A549 (cell line): ENCODE measurements at regions not wholly inside any gene's neighbourhood (a gene's known extent, or its start where the extent isn't known, plus 50 kb on each side); places are given as distances from the start of the nearest gene placed in this dataset.

Experiments used
- ATAC-seq, 2 experiments: fragments of 200-7000 bp in 1 of 2; fragments of >200 bp in 1 of 2; cut with Nextera tagmentation in 1 of 2; cut with Tn5 transposase in 1 of 2; 3 replicates each; pipeline versions ENCODE4 v1.8.0 to v1.9.1; 2018 to 2020; ENCODE audit warnings: mild to moderate bottlenecking in 1 of 2, moderate library complexity in 1 of 2
- CTCF ChIA-PET: fragments of 300-600 bp; sonication (Branson Sonifier 250); formaldehyde crosslinking; extraction: SDS; loops from one replicate; lab custom pipeline; 2021; ENCODE audit warnings: antibody characterized with exemption, inconsistent platforms; lab: Yijun Ruan, JAX
- POLR2A ChIA-PET: fragments of 350-600 bp; formaldehyde crosslinking; extraction: SDS; loops from one replicate; lab custom pipeline; 2021; ENCODE audit warnings: antibody characterized with exemption, inconsistent platforms; lab: Yijun Ruan, JAX
- DNase-seq, 2 experiments: peaks; one replicate each; pipeline versions ENCODE4 v3.0.0 to v3.0.0-alpha.2; 2011 to 2016; ENCODE audit warnings: low read depth in 1 of 2, low spot score in 1 of 2
- FAIRE-seq: peaks from 2 replicates; lab custom pipeline; 2011; peaks lifted over from hg19 to GRCh38; lab: Jason Lieb, UNC
- H3K27ac ChIP-seq, 2 experiments: fragments of >200 bp; sonication (Bioruptor Twin); formaldehyde crosslinking; 3 replicates each; pipeline ENCODE4 v1.5.1; 2016 to 2017
- H3K4me1 ChIP-seq: fragments of >200 bp; sonication (Bioruptor Twin); formaldehyde crosslinking; 3 replicates; pipeline ENCODE4 v1.6.1; 2016
- H3K4me2 ChIP-seq: fragments of >200 bp; sonication (Bioruptor Twin); formaldehyde crosslinking; 3 replicates; pipeline ENCODE4 v1.6.1; 2016
- H3K4me3 ChIP-seq: fragments of >200 bp; sonication (Bioruptor Twin); formaldehyde crosslinking; 3 replicates; pipeline ENCODE4 v1.5.1; 2016
- H3K9me3 ChIP-seq: fragments of >200 bp; sonication (Bioruptor Twin); formaldehyde crosslinking; 3 replicates; pipeline ENCODE4 v1.6.1; 2016
- BCL3 ChIP-seq: fragments of >200 bp; sonication (Bioruptor Twin); formaldehyde crosslinking; IDR thresholded peaks from 3 replicates; pipeline ENCODE4 v1.6.1; 2016
- BHLHE40 ChIP-seq: IDR thresholded peaks from 2 replicates; pipeline ENCODE4 v1.6.1; 2012; ENCODE audit warnings: low read depth, low read length, inconsistent platforms
- CBX2 ChIP-seq: fragments of 200-600 bp; sonication (generic); IDR thresholded peaks from 2 replicates; pipeline ENCODE4 v1.6.1; 2016; ENCODE audit warnings: low read depth, mild to moderate bottlenecking, borderline replicate concordance
- CBX8 ChIP-seq: fragments of 200-600 bp; sonication (generic); IDR thresholded peaks from 2 replicates; pipeline ENCODE4 v1.6.1; 2016
- CEBPB ChIP-seq, 2 experiments: fragments of >200 bp in 1 of 2; sonication (Bioruptor Twin) in 1 of 2; formaldehyde crosslinking in 1 of 2; IDR thresholded peaks; 2 replicates each; pipeline ENCODE4 v1.6.1; 2012 to 2016
- CHD2 ChIP-seq: fragments of 150-350 bp; IDR thresholded peaks from 2 replicates; pipeline ENCODE4 v1.6.1; 2014; ENCODE audit warnings: low read length; ENCODE audit not compliant: partially characterized antibody
- CTCF ChIP-seq: fragments of >200 bp; sonication (Bioruptor Twin); formaldehyde crosslinking; IDR thresholded peaks from 3 replicates; pipeline ENCODE4 v1.5.1; 2016
- EHMT2 ChIP-seq: fragments of 200-600 bp; sonication (generic); IDR thresholded peaks from 2 replicates; pipeline ENCODE4 v1.6.1; 2016; ENCODE audit warnings: antibody characterized with exemption, low read depth, mild to moderate bottlenecking, moderate library complexity
- ESRRA ChIP-seq: fragments of 150-350 bp; IDR thresholded peaks from 2 replicates; pipeline ENCODE4 v1.6.1; 2014; ENCODE audit warnings: mild to moderate bottlenecking, low read length, borderline replicate concordance
- FOSB ChIP-seq: fragments of 250-450 bp; sonication (Bioruptor Pico); IDR thresholded peaks from 2 replicates; pipeline ENCODE4 v1.5.0; 2020; ENCODE audit warnings: mild to moderate bottlenecking, moderate library complexity
- FOSL2 ChIP-seq, 2 experiments: fragments of 450-650 bp in 1 of 2; fragments of >200 bp in 1 of 2; sonication (Bioruptor Twin) in 1 of 2; formaldehyde crosslinking; IDR thresholded peaks; 2 replicates each; pipeline versions ENCODE4 v1.5.0 to v1.6.1; 2016 to 2020; ENCODE audit warnings: mild to moderate bottlenecking in 1 of 2, moderate library complexity in 1 of 2
- FOXS1 ChIP-seq: fragments of 250-450 bp; sonication (Bioruptor Pico); IDR thresholded peaks from 2 replicates; pipeline ENCODE4 v1.5.0; 2020; ENCODE audit warnings: mild to moderate bottlenecking, moderate library complexity
- HES2 ChIP-seq: fragments of >200 bp; sonication (Bioruptor Twin); formaldehyde crosslinking; IDR thresholded peaks from 2 replicates; pipeline ENCODE4 v1.6.1; 2016
- HMGXB4 ChIP-seq: fragments of 250-450 bp; sonication (Bioruptor Pico); IDR thresholded peaks from 2 replicates; pipeline ENCODE4 v1.5.0; 2021; ENCODE audit warnings: mild to moderate bottlenecking, moderate library complexity, borderline replicate concordance
- HOXB5 ChIP-seq: fragments of 250-450 bp; sonication (Bioruptor Pico); IDR thresholded peaks from 2 replicates; pipeline ENCODE4 v1.5.0; 2020; ENCODE audit warnings: mild to moderate bottlenecking, moderate library complexity
- JUN ChIP-seq, 2 experiments: fragments of >200 bp; sonication (Bioruptor Twin); formaldehyde crosslinking; IDR thresholded peaks; 2 replicates in 1 of 2; 3 replicates in 1 of 2; pipeline ENCODE4 v1.6.1; 2016 to 2017
- KDM1A ChIP-seq: fragments of 200-600 bp; sonication (generic); IDR thresholded peaks from 2 replicates; pipeline ENCODE4 v1.6.1; 2016; ENCODE audit warnings: low read depth, mild to moderate bottlenecking
- KDM5A ChIP-seq: fragments of 200-600 bp; sonication (generic); IDR thresholded peaks from 2 replicates; pipeline ENCODE4 v1.6.1; 2016; ENCODE audit warnings: antibody characterized with exemption, mild to moderate bottlenecking
- MAFK ChIP-seq: fragments of 450-650 bp; IDR thresholded peaks from 2 replicates; pipeline ENCODE4 v1.6.1; 2014; ENCODE audit not compliant: partially characterized antibody
- MAZ ChIP-seq: fragments of 150-350 bp; IDR thresholded peaks from 2 replicates; pipeline ENCODE4 v1.6.1; 2014; ENCODE audit warnings: antibody characterized with exemption, low read depth, low read length, borderline replicate concordance
- NPAS2 ChIP-seq: fragments of 250-450 bp; sonication (Bioruptor Pico); IDR thresholded peaks from 2 replicates; pipeline ENCODE4 v1.8.0; 2022; ENCODE audit warnings: mild to moderate bottlenecking, moderate library complexity, borderline replicate concordance
- NR3C1 ChIP-seq: fragments of >200 bp; sonication (Bioruptor Twin); formaldehyde crosslinking; IDR thresholded peaks from 3 replicates; pipeline ENCODE4 v1.6.1; 2017
- POLR2A ChIP-seq: IDR thresholded peaks from 2 replicates; pipeline ENCODE4 v1.6.1; 2012; ENCODE audit warnings: mild to moderate bottlenecking, low read length
- POLR2AphosphoS2 ChIP-seq: conservative IDR thresholded peaks from 2 replicates; pipeline ENCODE4 v1.6.1; 2012; ENCODE audit warnings: low read length, improper control_type of control experiment, inconsistent platforms
- RAD21 ChIP-seq, 2 experiments: fragments of >200 bp in 1 of 2; sonication (Bioruptor Twin) in 1 of 2; formaldehyde crosslinking in 1 of 2; IDR thresholded peaks in 1 of 2; conservative IDR thresholded peaks in 1 of 2; 2 replicates in 1 of 2; 3 replicates in 1 of 2; pipeline ENCODE4 v1.6.1; 2012 to 2018; ENCODE audit warnings: inconsistent platforms in 1 of 2
- RFX5 ChIP-seq: fragments of 450-650 bp; IDR thresholded peaks from 2 replicates; pipeline ENCODE4 v1.7.1; 2014; ENCODE audit warnings: antibody characterized with exemption, mild to moderate bottlenecking, moderate library complexity
- SMC3 ChIP-seq: fragments of >200 bp; sonication (Bioruptor Twin); formaldehyde crosslinking; IDR thresholded peaks from 3 replicates; pipeline ENCODE4 v1.6.1; 2018; ENCODE audit warnings: inconsistent platforms
- SREBF2 ChIP-seq: fragments of 450-650 bp; IDR thresholded peaks from 2 replicates; pipeline ENCODE4 v1.6.1; 2014; ENCODE audit warnings: mild to moderate bottlenecking, moderate library complexity
- TFCP2L1 ChIP-seq: fragments of 250-450 bp; sonication (Bioruptor Pico); IDR thresholded peaks from 2 replicates; pipeline ENCODE4 v1.5.0; 2021; ENCODE audit warnings: mild to moderate bottlenecking
- TP53 ChIP-seq: fragments of 250-450 bp; sonication (Bioruptor Pico); IDR thresholded peaks from 2 replicates; pipeline ENCODE4 v1.5.0; 2021; ENCODE audit warnings: mild to moderate bottlenecking, moderate library complexity
- ZFP36 ChIP-seq: fragments of 450-650 bp; IDR thresholded peaks from 2 replicates; pipeline ENCODE4 v1.6.1; 2014; ENCODE audit warnings: borderline replicate concordance; ENCODE audit not compliant: partially characterized antibody
- ZNF302 ChIP-seq: fragments of 250-450 bp; sonication (Bioruptor Pico); IDR thresholded peaks from 2 replicates; pipeline ENCODE4 v1.9.0; 2021; ENCODE audit warnings: inconsistent platforms, mild to moderate bottlenecking, moderate library complexity
- WGBS: methylation state at CpG from one replicate; pipeline ENCODE4 v1.1.6; 2017; ENCODE audit errors: missing lambda C conversion rate; 5-methylcytosine and 5-hydroxymethylcytosine counted together

- no peak for TF ChIP-seq SREBF2
- no peak for TF ChIP-seq BHLHE40
- no peak for TF ChIP-seq CTCF
- no peak for TF ChIP-seq NPAS2 (CRISPR knock-in tag)
- TF ChIP-seq, all 56 proteins: peak for 0
Observed at GRCh38 chr1:234926264-234926558, 202.4 kb downstream of the TOMM20 start (continued).

DNA sequence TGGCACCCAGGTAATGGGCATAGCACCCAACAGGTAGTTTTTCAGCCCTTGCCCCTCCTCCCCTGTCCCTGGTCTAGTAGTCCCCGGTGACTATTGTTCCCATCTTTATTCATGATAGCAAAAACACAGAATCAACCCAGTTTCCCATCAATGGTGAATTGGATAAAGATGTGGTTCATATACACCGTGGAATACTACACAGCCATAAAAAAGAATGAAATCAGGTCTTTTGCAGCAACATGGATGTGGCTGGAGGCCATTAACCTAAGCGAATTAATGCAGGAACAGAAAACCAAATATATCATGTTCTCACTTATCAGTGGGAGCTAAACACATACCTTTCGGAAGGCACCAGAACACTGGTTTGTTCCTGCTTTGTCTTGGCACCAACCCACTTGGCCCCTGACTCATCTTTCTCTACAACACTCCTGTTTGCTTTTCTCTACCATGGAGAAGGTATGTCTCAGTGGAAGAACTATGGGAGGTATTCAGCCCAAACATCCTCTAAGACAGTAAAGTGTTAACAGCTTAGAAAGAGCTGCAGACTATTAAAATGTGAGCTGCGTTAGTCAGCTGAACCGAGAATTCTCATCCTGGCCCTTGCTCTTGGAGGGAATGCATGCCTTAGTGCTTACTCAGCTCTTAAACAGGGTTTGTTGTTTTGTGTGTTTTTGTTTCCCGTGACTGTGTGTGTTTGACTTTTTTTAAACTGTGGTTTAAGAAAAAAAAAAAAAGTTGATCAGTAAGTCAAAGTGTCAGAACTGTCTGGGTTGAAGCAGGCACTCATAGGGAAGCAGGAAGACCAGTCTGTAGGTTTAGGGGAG is 203.0 kb downstream of the TOMM20 start:
- Histone ChIP-seq H3K27ac (peak overlapping the region; percentile 72 to 84), H3K9me3 (no peaks in the 10 kb centered on the region), H3K4me2 (peak overlapping the region; percentile 53), H3K4me3 (no peak overlapping the region), H3K4me1 (peaks cover 25% of the 10 kb centered on the region)
- POLR2A ChIA-PET = interaction anchor here (0.7 to 1.9 kb wide), 9 partner anchors 32 to 717 kb away, joined by 3 to 30 read pairs (median 6); partner anchors contain the start of gene IRF2BP2
- FAIRE-seq (no peak), ATAC-seq (peak; percentile 96 to 97), DNase-seq (peak; percentile 84 to 95)
- CTCF ChIA-PET = interaction anchor here (0.6 to 3.5 kb wide), 9 partner anchors 30 to 313 kb away, joined by 3 to 15 read pairs (median 3); no protein-coding TSS in a partner anchor
- 31% methylated on average over 7 of the region's 7 CpGs for WGBS
- TF ChIP-seq EHMT2 (no peak), HOXB5 (CRISPR knock-in tag) (no peak), MAZ (no peak), ZFP36 (no peak), CHD2 (no peak), FOSL2 (IDR thresholded peaks at IDR 0.05) (peak; percentile 77), FOSL2 (CRISPR knock-in tag; IDR thresholded peaks at IDR 0.05) (peak; percentile 89), CEBPB (IDR thresholded peaks at IDR 0.05) (peak in 1 of 2 experiments; percentile 64; a peak in 1 of 4 replicates), RFX5 (no peak), CBX2 (no peak), KDM5A (no peak), MAFK (peak; percentile 99), BCL3 (peak; percentile 79; the same call in 2 of the 3 replicates), POLR2A (no peak), CBX8 (no peak), FOSB (no peak), SREBF2 (no peak), RAD21 (conservative IDR thresholded peaks at IDR 0.05 in 1 of 2, IDR thresholded peaks at IDR 0.05 in 1 of 2) (peak; percentile 43 to 70; a peak in 4 of 5 replicates), JUN (IDR thresholded peaks at IDR 0.05) (peak; percentile 68 to 89), CTCF (no peak), FOXS1 (CRISPR knock-in tag) (0 out of 2 replicates have a peak, but pooled peaks have one; percentile 34), ESRRA (no peak), KDM1A (peak; percentile 89; the same call in 1 of the 2 replicates), NR3C1 (no peak), POLR2AphosphoS2 (no peak), TFCP2L1 (no peak), TP53 (CRISPR knock-in tag) (no peak), HMGXB4 (CRISPR knock-in tag) (no peak), SMC3 (peak; percentile 67), ZNF302 (CRISPR knock-in tag) (no peak), HES2 (no peak), BHLHE40 (no peak)
